Sigmoid colon (tissue), 4 donors: ENCODE measurements at regions not wholly inside any gene's neighbourhood (a gene's known extent, or its start where the extent isn't known, plus 50 kb on each side); places are given as distances from the start of the nearest gene placed in this dataset.
"Not testable (repeated sequence)": the region's sequence is repeated elsewhere in the genome, so short reads cannot be mapped to it uniquely, and the experiment has no call there.

Experiments
- EP300 ChIP-seq, 4 donors: sonication (generic); formaldehyde crosslinking; IDR thresholded peaks; one replicate each; pipeline ENCODE4 v1.6.1; 2017; ENCODE audit warnings: antibody characterized with exemption in 4 of 4
- POLR2A ChIP-seq, 2 donors: fragments of 450-650 bp; IDR thresholded peaks; one replicate each; pipeline ENCODE4 v1.6.1; 2016; ENCODE audit warnings: antibody characterized with exemption in 2 of 2, mild to moderate bottlenecking in 2 of 2, moderate library complexity in 2 of 2
- POLR2AphosphoS5 ChIP-seq, 4 donors: sonication (generic); formaldehyde crosslinking; IDR thresholded peaks; one replicate each; pipeline ENCODE4 v1.6.1; 2017; ENCODE audit warnings: antibody characterized with exemption in 4 of 4
- TF ChIP-seq, protein P1 (sequence below), 4 experiments: fragments of 450-650 bp in 3 of 4; fragments of 200-600 bp in 1 of 4; IDR thresholded peaks; one replicate each; pipeline ENCODE4 v1.5.1; 2016 to 2019; ENCODE audit warnings: antibody characterized with exemption in 4 of 4, mild to moderate bottlenecking in 3 of 4, moderate library complexity in 2 of 4

DNA sequence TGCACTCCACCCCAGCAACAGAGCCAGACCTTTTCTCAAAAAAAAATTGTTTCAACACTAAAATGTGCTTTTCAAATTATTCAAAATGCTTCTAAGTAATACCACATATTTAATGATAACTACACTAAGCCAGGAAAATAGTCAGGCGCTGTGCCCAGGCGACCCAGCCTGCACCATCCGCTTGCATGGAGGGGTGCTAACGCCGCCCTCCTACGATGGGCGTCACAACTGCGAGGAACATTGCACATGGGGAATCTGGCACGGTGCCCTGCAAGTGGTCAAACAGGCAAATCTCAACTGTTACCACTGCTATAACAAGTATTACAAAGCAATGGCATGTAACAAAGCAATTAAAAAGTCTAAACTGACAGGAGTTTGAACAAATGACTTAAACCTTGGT lies 131.7 kb upstream of the PTPN20 start:
- TF ChIP-seq POLR2AphosphoS5, POLR2A, EP300 (IDR thresholded peaks at IDR 0.05): not testable (repeated sequence)
- TF ChIP-seq, protein P1, sequence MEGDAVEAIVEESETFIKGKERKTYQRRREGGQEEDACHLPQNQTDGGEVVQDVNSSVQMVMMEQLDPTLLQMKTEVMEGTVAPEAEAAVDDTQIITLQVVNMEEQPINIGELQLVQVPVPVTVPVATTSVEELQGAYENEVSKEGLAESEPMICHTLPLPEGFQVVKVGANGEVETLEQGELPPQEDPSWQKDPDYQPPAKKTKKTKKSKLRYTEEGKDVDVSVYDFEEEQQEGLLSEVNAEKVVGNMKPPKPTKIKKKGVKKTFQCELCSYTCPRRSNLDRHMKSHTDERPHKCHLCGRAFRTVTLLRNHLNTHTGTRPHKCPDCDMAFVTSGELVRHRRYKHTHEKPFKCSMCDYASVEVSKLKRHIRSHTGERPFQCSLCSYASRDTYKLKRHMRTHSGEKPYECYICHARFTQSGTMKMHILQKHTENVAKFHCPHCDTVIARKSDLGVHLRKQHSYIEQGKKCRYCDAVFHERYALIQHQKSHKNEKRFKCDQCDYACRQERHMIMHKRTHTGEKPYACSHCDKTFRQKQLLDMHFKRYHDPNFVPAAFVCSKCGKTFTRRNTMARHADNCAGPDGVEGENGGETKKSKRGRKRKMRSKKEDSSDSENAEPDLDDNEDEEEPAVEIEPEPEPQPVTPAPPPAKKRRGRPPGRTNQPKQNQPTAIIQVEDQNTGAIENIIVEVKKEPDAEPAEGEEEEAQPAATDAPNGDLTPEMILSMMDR (IDR thresholded peaks at IDR 0.05), result not testable (repeated sequence)
